ENCODE measurements at regions not wholly inside any gene's neighbourhood (a gene's known extent, or its start where the extent isn't known, plus 50 kb on each side); places are given as distances from the start of the nearest gene placed in this dataset.
"Not testable (repeated sequence)": the region's sequence is repeated elsewhere in the genome, so short reads cannot be mapped to it uniquely, and the experiment has no call there.

GRCh38 chr5:145531038-145531734 lies 304.0 kb downstream of the PRELID2 start:
- FAIRE-seq: no peak
- DNase-seq (ENCODE audit: insufficient read length, low spot score): no peak
- no peak for TF ChIP-seq CTCF (IDR thresholded peaks at IDR 0.05; ENCODE audit: insufficient read depth, missing control alignments)

GRCh38 chr5:145521523-145521922 lies 313.6 kb downstream of the PRELID2 start:
- DNase-seq (ENCODE audit: insufficient read length, low spot score): no peak
- no peak for TF ChIP-seq CTCF (IDR thresholded peaks at IDR 0.05; ENCODE audit: insufficient read depth, missing control alignments)
- FAIRE-seq: no peak

- TF ChIP-seq CTCF (IDR thresholded peaks at IDR 0.05; ENCODE audit: insufficient read depth, missing control alignments): no peak
- FAIRE-seq: no peak
- no peak for DNase-seq (ENCODE audit: insufficient read length, low spot score)
These were observed 314.1 kb downstream of the PRELID2 start for GRCh38 chr5:145521066-145521465.

- DNase-seq (ENCODE audit: insufficient read length, low spot score): no peak
- no peak for TF ChIP-seq CTCF (IDR thresholded peaks at IDR 0.05; ENCODE audit: insufficient read depth, missing control alignments)
These were observed 314.8 kb downstream of the PRELID2 start for GRCh38 chr5:145520335-145520734.

GRCh38 chr5:145517588-145517987 lies 317.6 kb downstream of the PRELID2 start:
- not testable (repeated sequence) for FAIRE-seq; DNase-seq (ENCODE audit: insufficient read length, low spot score)

More at GRCh38 chr5:145520335-145520734, 314.8 kb downstream of the PRELID2 start:
- FAIRE-seq: no peak

- no peak for TF ChIP-seq CTCF (IDR thresholded peaks at IDR 0.05; ENCODE audit: insufficient read depth, missing control alignments)
- no peak for DNase-seq (ENCODE audit: insufficient read length, low spot score)
- no peak for FAIRE-seq
These were observed 323.8 kb downstream of the PRELID2 start for GRCh38 chr5:145511351-145511750.

DNA sequence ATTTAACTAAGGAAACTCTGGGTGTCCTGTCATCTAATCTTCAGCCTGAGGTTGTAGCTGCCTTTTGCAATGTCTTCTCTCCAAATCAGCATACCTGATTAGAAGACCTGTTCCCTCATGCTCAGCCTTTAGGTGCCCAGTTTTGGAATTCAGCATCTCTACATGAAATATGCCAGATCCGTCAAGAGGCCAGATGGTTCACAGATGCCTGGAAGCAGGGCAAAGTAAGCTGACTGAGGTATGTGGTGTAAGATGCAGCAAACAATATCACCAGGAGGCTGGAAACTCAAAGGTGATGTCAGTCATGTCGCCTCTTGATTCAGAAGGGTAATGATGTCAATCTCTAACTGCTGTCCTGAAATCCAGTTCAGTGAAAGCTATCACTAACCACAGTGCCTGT lies 324.4 kb downstream of the PRELID2 start:
- no peak for TF ChIP-seq CTCF (IDR thresholded peaks at IDR 0.05; ENCODE audit: insufficient read depth, missing control alignments)
- FAIRE-seq: no peak
- DNase-seq (ENCODE audit: insufficient read length, low spot score): no peak
